MM.1S (cell line): ENCODE measurements at regions not wholly inside any gene's neighbourhood (a gene's known extent, or its start where the extent isn't known, plus 50 kb on each side); places are given as distances from the start of the nearest gene placed in this dataset.

Experiments
- EZH2 ChIP-seq: fragments of 300-600 bp; sonication (generic); optimal IDR thresholded peaks from 2 replicates; pipeline ENCODE3; 2017; ENCODE audit warnings: low read depth, mild to moderate bottlenecking, antibody characterized with exemption, low read length, mixed read lengths
- TF ChIP-seq, protein P1 (sequence below): fragments of 300-600 bp; sonication (generic); IDR thresholded peaks from 2 replicates; pipeline ENCODE4 v1.5.1; 2016; ENCODE audit warnings: antibody characterized with exemption, low read length, mixed read lengths

DNA sequence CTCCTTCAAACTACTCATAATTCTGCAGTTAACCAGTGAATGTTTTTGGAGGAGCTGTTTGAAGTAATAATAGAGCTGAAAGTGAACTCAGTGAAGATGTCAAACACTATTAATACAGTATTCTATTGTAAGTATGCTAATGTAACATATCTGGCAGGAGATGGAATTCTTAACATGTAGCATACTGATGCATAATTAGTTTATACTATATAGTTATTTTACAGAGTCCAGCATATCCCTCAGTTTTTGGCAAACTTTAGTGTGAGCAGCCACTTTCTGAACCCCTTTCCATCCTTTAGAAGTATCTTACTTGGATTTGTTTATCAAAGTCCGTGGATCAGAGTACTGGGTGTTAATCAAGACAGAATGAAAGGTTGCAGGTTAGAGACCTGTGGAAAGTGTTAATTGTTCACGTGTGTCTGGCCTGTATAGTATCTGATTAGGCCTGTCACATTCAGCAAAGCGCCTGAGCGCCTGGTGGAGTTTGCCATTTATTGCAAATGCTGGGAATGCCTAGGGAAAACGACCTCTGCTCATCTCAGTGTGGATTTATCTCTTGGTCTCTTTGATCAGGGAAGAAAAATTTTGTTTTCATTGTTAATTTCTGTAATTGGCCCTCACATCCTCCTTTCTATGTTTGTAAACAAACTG lies 251.7 kb upstream of the MAD2L1 start:
- TF ChIP-seq, protein P1, sequence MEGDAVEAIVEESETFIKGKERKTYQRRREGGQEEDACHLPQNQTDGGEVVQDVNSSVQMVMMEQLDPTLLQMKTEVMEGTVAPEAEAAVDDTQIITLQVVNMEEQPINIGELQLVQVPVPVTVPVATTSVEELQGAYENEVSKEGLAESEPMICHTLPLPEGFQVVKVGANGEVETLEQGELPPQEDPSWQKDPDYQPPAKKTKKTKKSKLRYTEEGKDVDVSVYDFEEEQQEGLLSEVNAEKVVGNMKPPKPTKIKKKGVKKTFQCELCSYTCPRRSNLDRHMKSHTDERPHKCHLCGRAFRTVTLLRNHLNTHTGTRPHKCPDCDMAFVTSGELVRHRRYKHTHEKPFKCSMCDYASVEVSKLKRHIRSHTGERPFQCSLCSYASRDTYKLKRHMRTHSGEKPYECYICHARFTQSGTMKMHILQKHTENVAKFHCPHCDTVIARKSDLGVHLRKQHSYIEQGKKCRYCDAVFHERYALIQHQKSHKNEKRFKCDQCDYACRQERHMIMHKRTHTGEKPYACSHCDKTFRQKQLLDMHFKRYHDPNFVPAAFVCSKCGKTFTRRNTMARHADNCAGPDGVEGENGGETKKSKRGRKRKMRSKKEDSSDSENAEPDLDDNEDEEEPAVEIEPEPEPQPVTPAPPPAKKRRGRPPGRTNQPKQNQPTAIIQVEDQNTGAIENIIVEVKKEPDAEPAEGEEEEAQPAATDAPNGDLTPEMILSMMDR: no peak
- TF ChIP-seq EZH2: no peak
